Tibial nerve (tissue), 4 donors: ENCODE measurements at regions not wholly inside any gene's neighbourhood (a gene's known extent, or its start where the extent isn't known, plus 50 kb on each side); places are given as distances from the start of the nearest gene placed in this dataset.

Source experiments
- DNase-seq, 2 donors: peaks; one replicate each; pipeline ENCODE4 v3.0.0-alpha.2; 2019; ENCODE audit warnings: low spot score in 2 of 2
- H3K27ac ChIP-seq, 4 donors: fragments of 200-600 bp; sonication (generic) in 3 of 4; one replicate each; pipeline ENCODE4 v1.5.1; 2017 to 2019; ENCODE audit warnings: mild to moderate bottlenecking in 1 of 4
- H3K27me3 ChIP-seq, 2 donors: fragments of 200-600 bp; sonication (generic) in 1 of 2; one replicate each; pipeline versions ENCODE4 v1.5.1 to v1.6.0; 2017 to 2019
- H3K36me3 ChIP-seq, 3 donors: fragments of 200-600 bp; sonication (generic); one replicate each; pipeline ENCODE4 v1.5.1; 2018 to 2019
- H3K4me1 ChIP-seq, 4 donors: fragments of 200-600 bp; sonication (generic) in 3 of 4; one replicate each; pipeline ENCODE4 v1.5.1; 2017 to 2019
- H3K4me3 ChIP-seq, 4 donors: fragments of 200-600 bp; sonication (generic) in 3 of 4; one replicate each; pipeline ENCODE4 v1.5.1; 2017 to 2019; ENCODE audit warnings: mild to moderate bottlenecking in 1 of 4, moderate library complexity in 1 of 4
- H3K9me3 ChIP-seq, 4 donors: fragments of 200-600 bp; sonication (generic) in 3 of 4; one replicate each; pipeline ENCODE4 v1.5.1; 2017 to 2019
- CTCF ChIP-seq, 5 experiments: fragments of 200-600 bp in 3 of 5; fragments of 450-650 bp in 2 of 5; sonication (generic) in 3 of 5; IDR thresholded peaks; one replicate each; pipeline ENCODE4 v1.5.1; 2016 to 2019; ENCODE audit warnings: antibody characterized with exemption in 5 of 5, mild to moderate bottlenecking in 3 of 5, moderate library complexity in 2 of 5
- EP300 ChIP-seq, 2 donors: sonication (generic); formaldehyde crosslinking; IDR thresholded peaks; one replicate each; pipeline ENCODE4 v1.6.1; 2017; ENCODE audit warnings: antibody characterized with exemption in 2 of 2, mild to moderate bottlenecking in 1 of 2
- POLR2A ChIP-seq, 2 donors: fragments of 450-650 bp; IDR thresholded peaks; one replicate each; pipeline ENCODE4 v1.6.1; 2017; ENCODE audit warnings: antibody characterized with exemption in 2 of 2, mild to moderate bottlenecking in 2 of 2, moderate library complexity in 2 of 2
- WGBS, 2 donors: methylation state at CpG; one replicate each; pipeline ENCODE4 v1.1.5; 2018; 5-methylcytosine and 5-hydroxymethylcytosine counted together

DNA sequence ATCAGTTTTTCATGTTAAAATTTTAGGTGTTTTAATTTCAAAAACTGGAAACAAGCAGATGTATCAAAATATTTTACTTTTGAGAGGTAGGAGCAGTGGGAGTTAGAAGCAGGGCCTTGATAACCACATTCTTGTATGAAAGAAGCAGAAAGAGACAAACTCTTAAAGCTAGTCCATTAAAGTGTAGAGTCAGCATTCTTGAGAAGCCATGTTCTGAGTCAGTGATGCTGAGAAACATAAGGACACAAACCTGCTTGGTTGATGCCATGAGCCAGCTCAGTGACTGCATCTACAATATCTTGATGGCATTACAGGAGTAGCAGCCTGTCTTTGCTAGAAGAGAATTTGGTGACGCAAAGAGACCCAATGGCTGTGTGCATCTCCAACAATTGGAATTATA, 826.1 kb upstream of the CTNND2 start:
- WGBS, 2 donors: 97 to 100% methylated on average over 1 of the region's 1 CpG
- TF ChIP-seq POLR2A (IDR thresholded peaks at IDR 0.05): no peak
- TF ChIP-seq EP300 (IDR thresholded peaks at IDR 0.05): no peak
- no peak for TF ChIP-seq CTCF (IDR thresholded peaks at IDR 0.05)
- no peaks in the 10 kb centered on the region for H3K4me1 ChIP-seq
- H3K27ac ChIP-seq: no peak overlapping the region
- no peaks in the 10 kb centered on the region for H3K36me3 ChIP-seq
- H3K27me3 ChIP-seq: no peaks in the 10 kb centered on the region
- H3K9me3 ChIP-seq: no peaks in the 10 kb centered on the region
- DNase-seq: no peak
- H3K4me3 ChIP-seq: no peak overlapping the region

DNA sequence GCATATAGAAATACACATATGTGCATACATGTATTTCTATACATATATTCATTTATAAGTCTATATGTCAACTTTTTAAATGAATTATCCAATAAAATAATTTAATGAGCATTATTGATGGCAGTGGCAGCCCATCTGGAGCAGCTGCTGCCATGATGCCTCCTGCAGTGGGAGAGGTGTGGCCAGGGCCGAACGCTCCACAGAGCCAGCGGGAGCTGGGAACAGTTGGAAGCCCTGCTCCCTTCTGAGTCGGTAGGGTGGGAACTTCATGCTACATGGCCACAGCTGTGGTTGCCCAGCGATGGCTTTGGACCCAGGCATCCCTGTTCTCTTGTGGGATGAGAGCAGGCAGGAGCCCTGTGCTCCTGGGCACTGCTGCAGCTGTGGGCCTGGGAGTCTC, 812.4 kb upstream of the CTNND2 start:
- Histone ChIP-seq H3K27ac (no peak overlapping the region), H3K4me3 (no peak overlapping the region), H3K4me1 (no peaks in the 10 kb centered on the region), H3K9me3 (peaks cover 0 to 11% (median 0%) of the 10 kb centered on the region in 4 donors), H3K36me3 (no peaks in the 10 kb centered on the region), H3K27me3 (no peaks in the 10 kb centered on the region)
- TF ChIP-seq POLR2A (IDR thresholded peaks at IDR 0.05) (no peak), CTCF (IDR thresholded peaks at IDR 0.05) (no peak), EP300 (IDR thresholded peaks at IDR 0.05) (no peak)
- DNase-seq: no peak
- 93 to 96% methylated on average over 4 of the region's 5 CpGs for WGBS, 2 donors

DNA sequence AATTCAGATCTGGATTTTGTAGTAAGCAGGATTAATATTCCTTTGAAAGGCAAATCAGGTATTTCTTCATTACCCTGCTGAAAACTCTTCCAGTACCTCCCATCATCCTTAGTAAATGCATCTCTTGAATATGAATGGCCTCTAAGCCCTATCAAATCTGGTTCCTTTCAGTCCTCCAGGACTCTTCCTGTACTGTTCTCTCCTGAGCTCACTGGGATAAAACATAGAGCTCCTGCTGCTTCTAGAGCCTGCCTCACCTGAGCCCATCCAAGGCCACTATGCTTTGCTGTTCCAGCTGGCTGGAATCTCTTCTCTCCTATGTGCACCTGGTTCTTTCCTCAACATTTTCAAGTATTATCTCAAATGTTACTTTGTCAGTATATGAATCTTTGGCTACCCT, 803.3 kb upstream of the CTNND2 start:
- Histone ChIP-seq H3K4me3 (no peak overlapping the region), H3K9me3 (no peaks in the 10 kb centered on the region), H3K27me3 (no peaks in the 10 kb centered on the region), H3K4me1 (no peaks in the 10 kb centered on the region), H3K27ac (no peak overlapping the region), H3K36me3 (no peaks in the 10 kb centered on the region)
- no peak for DNase-seq
- TF ChIP-seq CTCF (IDR thresholded peaks at IDR 0.05) (no peak), POLR2A (IDR thresholded peaks at IDR 0.05) (no peak), EP300 (IDR thresholded peaks at IDR 0.05) (no peak)

GRCh38 chr5:12704955-12705354, 800.7 kb upstream of the CTNND2 start:
- TF ChIP-seq CTCF (IDR thresholded peaks at IDR 0.05): no peak
- TF ChIP-seq POLR2A (IDR thresholded peaks at IDR 0.05): no peak
- no peak for TF ChIP-seq EP300 (IDR thresholded peaks at IDR 0.05)
- H3K27ac ChIP-seq: no peak overlapping the region
- H3K27me3 ChIP-seq: no peaks in the 10 kb centered on the region
- no peaks in the 10 kb centered on the region for H3K4me1 ChIP-seq
- no peak overlapping the region for H3K4me3 ChIP-seq
- 67 to 76% methylated on average over 2 of the region's 2 CpGs for WGBS, 2 donors
- H3K9me3 ChIP-seq: no peaks in the 10 kb centered on the region
- H3K36me3 ChIP-seq: no peaks in the 10 kb centered on the region
- DNase-seq: no peak

DNA sequence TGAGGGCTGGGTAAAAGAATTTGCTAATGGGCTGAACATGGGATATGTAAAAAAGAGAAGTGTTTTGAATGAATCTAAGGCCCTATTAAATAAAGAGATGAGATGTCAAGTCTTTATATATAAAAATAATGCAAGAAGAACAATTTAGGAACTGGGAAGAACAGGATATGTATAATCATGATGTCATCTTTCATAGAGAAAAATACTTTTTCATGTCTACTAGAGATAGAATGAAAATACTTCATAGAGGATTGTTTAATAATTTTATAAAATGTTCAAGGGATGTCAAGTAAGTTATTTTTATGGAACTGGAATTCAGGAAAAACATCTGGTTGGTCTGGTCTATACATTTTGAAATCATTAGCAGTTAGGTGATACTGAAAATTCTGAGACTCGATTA, 799.0 kb upstream of the CTNND2 start:
- WGBS, 2 donors: 91 to 93% methylated on average over 1 of the region's 1 CpG
- H3K4me1 ChIP-seq: no peaks in the 10 kb centered on the region
- no peaks in the 10 kb centered on the region for H3K27me3 ChIP-seq
- no peak overlapping the region for H3K4me3 ChIP-seq
- H3K27ac ChIP-seq: no peak overlapping the region
- DNase-seq: no peak
- H3K36me3 ChIP-seq: no peaks in the 10 kb centered on the region
- no peak for TF ChIP-seq CTCF (IDR thresholded peaks at IDR 0.05)
- no peak for TF ChIP-seq EP300 (IDR thresholded peaks at IDR 0.05)
- no peak for TF ChIP-seq POLR2A (IDR thresholded peaks at IDR 0.05)
- H3K9me3 ChIP-seq: no peaks in the 10 kb centered on the region
